Muscle of arm (tissue), 1 donor: ENCODE measurements at regions not wholly inside any gene's neighbourhood (a gene's known extent, or its start where the extent isn't known, plus 50 kb on each side); places are given as distances from the start of the nearest gene placed in this dataset.
"Not testable (repeated sequence)": the region's sequence is repeated elsewhere in the genome, so short reads cannot be mapped to it uniquely, and the experiment has no call there.

ENCODE experiments used
- DNase-seq: peaks from one replicate; pipeline ENCODE4 v3.0.0-alpha.2; 2013

- DNase-seq, result no peak
Observed at GRCh38 chr10:53430974-53431373, 658.4 kb upstream of the MBL2 start.

DNA sequence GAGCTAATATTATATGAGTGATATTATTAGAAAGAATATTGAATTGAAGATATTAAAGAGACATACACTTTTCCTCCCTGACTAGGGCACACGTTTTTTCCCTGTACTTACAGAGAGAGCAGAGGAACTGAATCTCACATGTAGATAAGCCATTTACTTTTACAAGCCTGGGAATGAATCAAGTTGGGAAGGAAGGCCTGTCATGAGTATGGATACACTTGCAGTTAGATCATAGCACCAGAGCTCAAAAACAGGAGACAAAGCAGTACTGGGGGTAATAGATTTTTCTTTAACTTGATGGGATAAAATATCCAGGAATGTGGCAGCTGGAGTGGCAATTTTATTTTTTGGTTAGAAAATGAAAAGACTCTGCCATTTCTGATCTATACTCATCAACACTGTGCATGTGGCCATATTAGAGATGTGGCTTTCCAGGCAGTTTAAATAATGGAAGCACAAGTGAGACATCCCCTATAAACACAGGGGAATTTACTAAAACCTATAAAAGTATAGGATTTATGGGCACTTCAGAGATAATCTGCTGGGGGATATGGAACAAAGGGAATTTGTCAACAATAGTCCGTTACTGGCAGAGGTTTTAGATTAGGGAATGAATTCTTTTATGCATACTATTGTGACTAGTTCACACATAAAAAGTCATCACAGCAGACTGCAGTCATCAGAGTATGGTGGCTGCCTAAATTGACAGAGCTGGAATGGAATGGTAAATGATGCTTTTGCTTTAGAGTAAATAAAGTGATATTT, 657.7 kb upstream of the MBL2 start:
- no peak for DNase-seq

DNA sequence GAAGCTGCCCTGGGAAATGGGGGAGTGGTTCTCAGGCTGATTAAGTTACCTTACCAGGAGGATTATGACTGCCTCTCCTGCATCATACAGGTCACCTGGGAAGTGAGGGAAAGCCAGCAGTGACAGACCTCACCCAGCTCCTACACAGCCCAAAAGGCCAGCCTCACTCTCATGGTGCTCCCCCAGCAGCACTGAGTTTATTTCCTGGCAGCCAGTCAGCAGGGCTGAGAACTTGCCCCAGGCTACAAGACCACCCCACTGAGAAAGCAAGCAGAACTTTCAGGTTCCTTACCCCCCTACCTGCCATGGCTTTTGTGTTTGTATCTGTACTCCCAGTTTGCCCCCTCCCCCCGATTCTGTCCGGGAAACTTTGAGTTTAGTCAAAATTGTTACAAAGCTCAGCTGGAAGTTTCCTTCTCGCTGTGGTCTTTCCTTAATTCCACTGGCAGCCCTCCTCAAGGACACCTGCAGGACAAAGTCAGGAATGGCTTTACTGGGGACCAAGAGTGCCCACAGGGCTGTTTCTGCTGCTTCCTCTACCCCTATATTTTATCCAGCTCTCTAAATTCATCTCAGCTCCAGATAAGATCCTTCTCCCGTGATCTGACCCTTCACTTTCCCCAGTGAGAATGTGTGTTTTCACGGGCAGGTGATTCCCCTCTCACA, 649.8 kb upstream of the MBL2 start:
- no peak for DNase-seq

DNA sequence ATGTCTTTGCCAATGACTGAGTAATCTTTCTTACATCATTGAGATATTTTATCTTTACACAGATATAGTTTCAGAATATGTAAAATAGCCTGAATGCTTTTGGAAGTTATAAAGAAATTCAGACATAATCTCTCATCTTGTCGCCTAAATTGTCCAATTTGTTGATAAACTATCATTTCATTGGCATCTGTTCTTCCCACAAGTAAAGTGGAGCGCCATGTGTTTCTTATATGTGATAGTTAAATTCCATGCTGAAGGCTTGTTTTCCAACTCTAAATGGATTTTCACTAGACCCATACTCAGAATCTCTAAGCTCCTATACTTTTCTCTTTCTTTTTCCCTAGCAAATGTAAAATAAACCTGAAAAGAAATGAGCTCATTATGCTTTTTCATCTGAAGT, 640.1 kb upstream of the MBL2 start:
- DNase-seq, result no peak

- DNase-seq, result no peak
Observed at GRCh38 chr10:53406532-53406931, 633.9 kb upstream of the MBL2 start.

GRCh38 chr10:53403688-53404087, 631.1 kb upstream of the MBL2 start:
- DNase-seq, result peak; percentile 25

- no peak for DNase-seq
Observed at GRCh38 chr10:53402594-53402993, 630.0 kb upstream of the MBL2 start.

- no peak for DNase-seq
Observed at GRCh38 chr10:53401536-53401935, 629.0 kb upstream of the MBL2 start.

- no peak for DNase-seq
Observed at GRCh38 chr10:53396876-53397275, 624.3 kb upstream of the MBL2 start.

GRCh38 chr10:53395449-53395848, 622.9 kb upstream of the MBL2 start:
- DNase-seq, result no peak

GRCh38 chr10:53387562-53387961, 615.0 kb upstream of the MBL2 start:
- no peak for DNase-seq

DNA sequence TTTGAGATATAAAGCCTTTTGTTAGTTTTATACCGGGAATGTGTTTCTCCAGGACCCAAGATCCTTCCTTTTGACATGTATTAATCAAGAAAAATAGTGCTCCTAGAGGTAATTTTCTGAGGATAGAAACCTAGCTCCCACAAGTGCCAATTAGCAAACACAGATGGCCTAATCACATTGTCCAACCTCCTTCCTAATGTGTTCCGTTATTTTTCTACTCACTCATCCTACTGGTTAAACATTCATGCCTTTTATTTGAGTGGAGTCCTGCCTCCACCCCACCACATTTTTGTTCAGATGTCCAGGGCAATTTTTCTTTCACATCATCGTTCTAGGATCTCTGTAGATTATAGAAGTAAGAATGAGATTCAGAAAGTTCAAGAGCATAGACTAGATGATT, 610.0 kb upstream of the MBL2 start:
- no peak for DNase-seq

DNA sequence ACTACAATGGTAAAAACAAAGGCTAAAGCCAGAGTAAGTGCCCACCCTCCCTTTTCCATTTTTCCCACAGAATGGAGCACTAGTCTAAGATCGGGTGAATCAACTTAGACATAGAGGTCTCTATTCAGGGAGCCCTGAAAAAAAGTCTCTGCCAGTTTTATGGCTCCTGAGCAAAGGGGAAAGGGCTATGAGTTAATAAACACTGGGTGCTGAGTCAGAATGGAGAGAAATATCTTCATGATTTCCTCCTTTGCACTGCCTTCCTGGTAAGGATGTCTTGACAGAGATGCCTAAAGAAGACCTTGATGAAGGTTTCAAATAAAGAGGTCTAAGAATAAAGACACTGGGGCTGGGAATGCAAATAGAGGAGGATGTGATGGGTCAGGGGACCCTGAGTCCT, 607.4 kb upstream of the MBL2 start:
- DNase-seq, result no peak

DNA sequence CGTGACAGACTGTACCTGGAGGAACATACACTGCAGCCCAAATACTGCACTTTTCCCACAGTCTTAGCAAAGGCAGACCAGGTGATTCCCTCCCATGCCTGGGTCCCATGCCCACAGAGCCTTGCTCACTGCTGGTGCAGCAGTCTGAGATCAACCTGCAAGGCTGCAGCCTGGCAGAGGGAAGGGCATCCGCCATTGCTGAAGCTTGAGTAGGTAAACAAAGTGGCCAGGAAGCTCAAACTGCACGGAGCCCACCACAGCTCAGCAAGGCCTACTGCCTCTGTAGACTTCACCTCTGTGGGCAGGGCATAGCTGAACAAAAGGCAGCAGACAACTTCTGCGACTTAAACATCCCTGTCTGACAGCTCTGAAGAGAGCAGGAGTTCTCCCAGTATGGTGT, 597.8 kb upstream of the MBL2 start:
- no peak for DNase-seq

GRCh38 chr10:53361936-53362335, 589.4 kb upstream of the MBL2 start:
- no peak for DNase-seq

DNA sequence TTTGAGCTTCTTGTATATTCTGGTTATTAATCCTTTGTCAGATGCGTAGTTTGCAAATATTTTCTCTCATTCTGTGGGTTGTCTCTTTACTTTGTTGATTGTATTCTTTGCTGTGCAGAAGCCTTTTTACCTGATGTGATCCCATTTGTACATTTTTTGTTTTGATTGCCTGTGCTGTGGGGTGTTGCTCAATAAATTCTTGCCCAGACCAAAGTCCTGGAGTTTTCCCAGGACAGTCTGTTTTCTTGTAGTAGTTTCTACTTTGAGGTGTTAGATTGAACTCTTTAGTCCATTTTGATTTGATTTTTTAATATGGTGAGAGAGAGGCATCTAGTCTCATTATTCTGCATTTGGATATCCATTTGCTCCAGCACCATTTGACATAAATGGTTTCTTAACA, 588.7 kb upstream of the MBL2 start:
- no peak for DNase-seq

- DNase-seq, result not testable (repeated sequence)
Observed at GRCh38 chr10:53358978-53359377, 586.4 kb upstream of the MBL2 start.

- DNase-seq, result no peak
Observed at GRCh38 chr10:53358536-53358935, 586.0 kb upstream of the MBL2 start.

DNA sequence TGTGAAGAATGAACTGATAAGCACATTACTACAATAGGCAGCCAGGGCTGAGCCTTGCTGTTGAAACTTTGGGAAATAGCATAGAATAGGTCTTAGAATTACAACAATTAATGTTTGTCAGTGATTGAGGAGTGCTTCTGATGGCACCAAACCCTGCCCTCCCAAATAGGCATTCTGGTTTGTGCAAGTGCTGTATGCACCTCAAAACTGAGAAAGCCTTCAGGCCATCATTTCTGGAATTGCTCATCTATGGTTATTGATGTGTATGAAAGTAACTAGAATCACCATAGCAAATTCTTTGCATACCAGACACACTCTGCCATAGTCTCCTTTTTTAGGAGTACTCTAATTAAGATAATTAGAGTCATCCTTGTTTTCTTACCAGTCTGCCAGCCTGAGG, 585.0 kb upstream of the MBL2 start:
- no peak for DNase-seq

GRCh38 chr10:53356616-53357349, 584.2 kb upstream of the MBL2 start:
- no peak for DNase-seq

DNA sequence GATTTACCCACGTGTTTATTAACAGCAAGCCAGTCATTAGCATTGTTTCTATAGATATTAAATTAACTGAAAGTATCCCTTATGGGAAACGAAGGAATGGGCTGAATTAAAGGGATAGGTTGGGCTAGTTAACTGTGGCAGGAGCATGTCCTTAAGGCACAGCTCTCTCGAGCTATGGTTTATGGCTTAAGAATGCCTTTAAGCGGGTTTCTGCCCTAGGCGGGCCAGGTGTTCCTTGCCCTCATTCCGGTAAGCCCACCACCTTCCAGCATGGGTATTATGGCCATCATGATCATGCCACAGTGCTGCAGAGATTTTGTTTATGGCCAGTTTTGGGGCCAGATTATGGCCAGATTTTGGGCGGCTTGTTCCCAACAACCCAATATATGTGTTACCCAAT, 569.9 kb upstream of the MBL2 start:
- not testable (repeated sequence) for DNase-seq

GRCh38 chr10:53338199-53338598, 565.6 kb upstream of the MBL2 start:
- not testable (repeated sequence) for DNase-seq

GRCh38 chr10:53335803-53336422, 563.3 kb upstream of the MBL2 start:
- DNase-seq, result not testable (repeated sequence)
